ENCODE measurements at regions not wholly inside any gene's neighbourhood (a gene's known extent, or its start where the extent isn't known, plus 50 kb on each side); places are given as distances from the start of the nearest gene placed in this dataset.
A peak's percentile ranks its signal among the peaks of the same experiment; 100 is the strongest.

DNA sequence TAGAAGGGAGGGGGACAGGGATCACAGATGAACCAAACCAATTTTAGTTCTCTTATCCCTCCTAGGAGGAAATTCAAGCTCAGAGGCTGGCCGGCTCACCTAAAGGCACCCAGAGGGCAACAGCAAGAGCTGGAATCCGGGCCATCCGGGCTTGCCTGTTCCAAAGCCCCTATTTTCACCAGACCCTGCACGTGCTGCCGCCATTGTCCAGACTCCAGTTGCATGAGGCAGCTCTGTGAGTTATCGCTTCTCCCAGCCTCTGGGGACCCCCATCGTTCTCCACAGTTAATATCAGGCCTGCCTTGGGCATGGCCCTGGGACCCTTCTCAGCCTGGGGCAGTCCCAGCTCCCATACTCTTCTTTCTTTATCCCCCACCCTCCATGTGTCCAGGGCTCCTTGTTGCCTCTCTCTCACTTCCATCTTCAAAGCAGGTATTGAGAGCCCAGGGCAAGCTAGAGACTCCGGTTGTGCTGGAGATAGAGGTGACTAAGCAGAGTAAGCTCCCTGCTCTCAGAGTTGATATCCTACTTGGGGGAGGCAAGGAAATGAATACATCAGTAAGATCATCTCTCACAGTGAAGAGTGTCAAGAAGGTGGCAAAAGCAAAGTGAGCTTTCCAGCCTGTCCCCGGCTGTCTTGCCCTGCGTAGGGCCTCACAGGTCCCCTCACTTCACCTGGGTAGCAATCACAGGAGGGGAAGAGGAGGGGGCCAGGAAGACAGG is 322.8 kb downstream of the UACA start:
- no peak for DNase-seq

DNA sequence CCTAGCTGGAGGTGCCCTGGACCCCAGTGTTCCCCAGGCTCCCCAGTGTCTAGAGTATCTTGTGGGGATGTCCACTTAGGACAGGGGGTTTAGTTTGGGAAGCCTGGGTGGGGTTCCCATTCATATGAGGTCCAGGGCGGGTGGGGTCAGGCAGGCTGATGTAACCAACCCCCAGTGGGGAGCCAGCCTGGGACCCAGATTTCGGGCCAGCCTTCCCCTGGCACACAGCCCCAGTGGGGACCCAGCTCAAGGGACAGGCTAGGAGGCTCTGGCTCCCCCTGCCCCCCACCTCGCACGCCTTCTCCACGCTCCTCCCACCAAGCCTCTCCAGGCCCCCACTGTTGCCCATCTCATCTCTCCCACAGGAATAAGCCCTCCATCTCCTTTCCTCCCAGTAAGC is 323.5 kb downstream of the UACA start:
- no peak for DNase-seq

DNA sequence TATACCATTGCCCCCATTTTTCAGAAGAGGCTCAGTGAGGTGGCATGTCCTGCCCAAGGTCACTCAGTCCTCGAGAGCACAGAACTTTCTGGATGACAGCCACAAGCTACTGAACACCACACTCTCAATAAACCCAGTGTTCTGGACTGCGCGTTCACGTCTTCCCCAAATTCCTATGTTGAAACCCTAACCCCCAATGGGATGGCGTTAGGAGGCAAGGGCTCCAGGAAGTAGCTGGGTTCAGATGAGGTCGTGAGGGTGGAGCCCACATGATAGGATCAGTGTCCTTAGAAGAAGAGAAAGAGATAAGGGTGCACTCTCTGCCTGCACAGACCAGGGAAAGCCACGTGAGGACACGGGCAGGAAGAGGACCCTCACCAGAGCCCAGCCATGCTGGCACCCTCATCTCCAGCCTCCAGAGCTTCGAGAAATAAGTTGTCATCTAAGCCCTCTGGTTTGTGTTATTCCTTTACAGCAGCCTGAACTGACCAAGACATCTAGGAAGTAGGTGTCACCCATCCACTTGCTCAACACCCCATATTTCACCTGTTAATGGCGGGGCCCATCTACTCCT is 324.0 kb downstream of the UACA start:
- DNase-seq = no peak

DNA sequence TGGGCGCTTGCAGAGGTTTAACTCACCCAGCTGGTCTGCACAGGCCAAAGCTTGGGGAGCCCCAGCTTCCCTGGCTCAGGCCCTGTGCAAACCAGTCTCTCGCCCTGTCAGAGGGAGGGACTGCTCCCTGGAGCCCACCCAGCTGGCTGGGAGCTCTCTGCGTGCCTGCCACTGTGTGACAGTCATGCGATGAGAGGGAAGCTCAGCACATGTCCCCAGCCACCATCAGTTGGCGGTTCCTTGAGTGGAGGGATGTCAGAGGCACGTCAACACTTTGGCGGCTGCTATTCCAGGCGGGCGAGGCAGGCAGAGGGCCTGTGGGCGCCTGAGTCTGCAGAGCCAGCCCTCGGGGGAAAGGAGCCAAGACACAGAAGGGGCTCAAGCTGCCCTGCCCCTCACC is 324.6 kb downstream of the UACA start:
- no peak for DNase-seq

DNA sequence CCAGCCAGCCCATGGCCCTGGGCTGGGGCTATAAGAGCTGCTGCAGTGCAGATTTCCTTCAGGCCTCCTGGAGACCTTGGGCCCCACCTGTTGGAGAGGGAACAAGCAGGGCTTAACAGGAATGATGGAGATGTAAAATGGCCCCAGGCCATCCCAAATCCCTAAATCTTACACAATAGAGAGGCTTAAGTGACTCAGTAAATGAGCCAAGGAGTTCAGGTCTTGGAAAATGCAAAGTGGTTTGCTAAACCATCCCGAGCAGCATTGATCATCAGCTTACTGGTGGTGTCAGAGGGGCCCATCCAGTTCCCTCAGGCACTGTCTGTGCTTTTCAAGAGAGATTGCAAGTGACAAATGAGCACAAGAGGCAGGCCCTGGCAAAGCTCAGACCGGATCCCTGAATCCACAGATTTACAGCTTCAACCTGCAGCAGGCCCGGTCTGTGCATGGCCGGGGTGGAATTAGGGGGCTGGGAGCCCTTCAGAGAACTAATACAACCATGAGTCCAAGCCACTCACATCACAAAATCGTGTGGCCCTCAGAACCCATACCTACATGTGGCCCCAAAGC is 325.4 kb downstream of the UACA start:
- no peak for DNase-seq

DNA sequence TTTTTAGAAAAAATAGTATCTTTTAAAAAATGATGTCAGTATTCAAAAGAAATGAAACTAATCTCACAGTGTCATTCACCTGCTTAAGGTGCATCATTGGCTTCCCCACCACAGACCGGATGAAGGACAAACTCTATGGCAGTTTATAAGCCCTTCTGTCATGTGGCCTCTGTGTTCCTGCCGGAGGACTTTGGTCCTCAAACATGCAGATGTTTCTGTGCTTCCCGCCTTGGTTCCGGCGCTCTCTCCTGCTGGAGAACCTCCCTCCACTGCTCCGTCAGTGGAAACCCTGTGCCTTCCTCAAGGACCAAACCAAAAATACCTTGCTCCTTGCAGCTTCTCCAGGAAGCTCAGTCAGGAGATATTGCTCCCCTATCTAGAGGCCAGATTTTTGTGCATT is 326.3 kb downstream of the UACA start:
- no peak for DNase-seq

DNA sequence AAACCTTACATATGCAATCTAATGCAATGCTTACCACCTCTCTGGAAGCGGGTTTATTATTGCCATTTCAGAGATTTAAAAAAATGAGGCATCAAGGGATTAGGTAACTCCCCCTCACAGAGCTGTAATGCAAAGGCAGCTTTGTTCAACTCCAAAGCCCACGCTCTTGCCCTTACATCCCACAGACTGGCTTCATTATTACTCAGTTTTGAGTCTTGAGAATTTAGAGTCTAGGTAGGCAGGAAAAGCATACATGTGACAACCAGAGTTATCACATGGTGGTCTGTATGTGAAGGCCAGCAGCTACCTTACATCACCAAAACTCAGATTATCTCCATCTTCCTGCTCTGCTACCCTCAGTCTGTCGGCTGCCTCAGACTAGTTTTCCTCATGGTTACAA is 326.9 kb downstream of the UACA start:
- DNase-seq = no peak

DNA sequence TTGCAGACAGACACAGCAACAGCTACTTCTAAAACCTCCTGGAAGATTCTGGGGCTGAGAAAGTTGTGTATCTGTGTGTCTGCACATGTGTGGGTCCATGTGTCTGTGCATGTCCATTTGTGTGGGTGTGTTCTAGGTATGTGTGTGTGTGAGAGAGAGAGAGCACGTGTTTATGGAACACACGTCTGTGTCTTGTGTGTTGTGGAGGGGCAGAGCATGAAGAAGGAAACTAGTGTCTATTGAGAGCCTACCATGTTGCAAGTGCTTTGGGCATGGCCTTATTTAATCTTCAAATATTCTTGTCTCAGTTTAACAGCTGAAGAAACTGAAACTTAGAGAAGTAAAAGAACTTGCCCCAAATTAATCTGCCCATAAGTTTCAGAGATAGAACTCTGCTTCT is 327.5 kb downstream of the UACA start:
- no peak for DNase-seq

DNA sequence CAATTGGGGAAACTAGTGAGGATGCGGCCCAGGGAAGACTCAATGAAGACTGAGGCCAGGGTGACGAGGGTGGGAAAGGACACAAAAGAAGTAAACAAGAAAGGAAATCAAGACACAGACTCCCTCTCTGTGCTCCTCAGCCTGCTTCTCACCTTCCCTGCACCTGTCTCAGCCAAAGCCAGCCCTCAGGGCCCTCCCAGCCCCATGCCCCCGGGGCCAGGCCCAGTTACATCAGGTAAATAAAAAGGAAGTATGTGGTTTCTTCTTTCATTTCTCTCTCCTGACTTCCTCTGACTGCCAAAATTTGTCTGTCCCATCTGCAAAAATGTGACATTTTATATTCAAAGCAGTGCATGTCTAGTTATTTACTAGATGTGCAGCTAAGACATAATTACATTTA is 328.0 kb downstream of the UACA start:
- DNase-seq = no peak

DNA sequence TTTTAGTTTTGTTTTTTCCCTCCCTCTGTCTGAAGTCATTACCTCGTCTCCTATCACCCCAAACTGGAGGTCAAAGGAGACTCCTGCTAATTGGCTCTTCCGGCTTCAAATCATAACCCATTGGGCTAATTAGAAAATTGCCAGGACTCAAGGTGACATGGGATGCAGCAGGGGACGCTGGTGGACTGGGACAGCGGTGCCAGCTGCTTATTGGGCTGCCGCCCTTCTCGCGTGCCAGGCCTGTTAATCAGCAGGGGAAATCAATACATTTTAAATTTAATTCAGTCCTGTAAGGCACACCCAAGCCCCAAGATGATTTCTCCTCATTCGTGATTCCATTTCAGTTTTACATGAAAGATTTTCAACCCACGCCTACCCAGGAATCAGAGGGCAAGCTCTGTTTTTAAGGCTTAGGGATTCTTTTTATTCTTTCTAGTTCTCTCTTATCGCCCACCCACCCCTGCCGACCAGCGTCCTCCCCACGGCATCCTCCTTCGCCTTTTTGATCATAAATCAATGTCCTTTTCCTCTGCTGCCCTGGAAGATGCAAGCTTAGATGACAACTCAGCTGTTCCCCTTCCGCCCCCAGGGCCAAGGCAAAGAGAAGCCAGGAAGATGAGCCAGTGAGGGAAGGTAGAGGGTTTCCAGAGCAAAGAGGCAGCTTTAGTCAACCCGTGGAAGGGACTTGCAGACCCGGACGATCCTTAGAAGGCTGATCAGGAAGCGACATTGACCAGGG is 329.6 kb downstream of the UACA start:
- no peak for DNase-seq

DNA sequence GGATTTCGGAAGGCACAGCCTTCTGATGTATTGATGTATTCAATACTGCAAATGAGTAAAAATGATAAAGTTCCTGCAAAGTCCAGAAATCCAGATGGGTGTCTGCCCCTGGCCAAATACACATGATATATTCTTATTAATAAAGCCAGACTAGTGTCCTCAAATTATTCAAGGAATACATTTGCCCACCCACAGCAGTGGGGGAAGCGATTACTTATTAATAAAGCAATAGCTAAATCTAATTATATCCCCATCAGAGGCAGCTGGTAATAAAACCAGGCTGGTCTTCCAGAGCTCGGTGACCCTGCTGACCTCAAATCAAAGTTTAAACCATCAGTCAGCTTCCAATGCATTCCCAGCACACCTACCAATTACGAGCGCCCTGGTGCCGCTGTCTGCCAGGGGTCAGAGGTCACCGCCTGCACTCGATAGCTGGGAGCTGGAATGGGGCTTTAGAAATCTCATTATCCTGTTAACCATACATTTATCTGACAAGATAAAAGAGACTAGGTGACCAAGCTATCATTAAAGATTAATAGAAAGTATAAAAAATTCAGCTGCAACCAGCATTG is 330.3 kb downstream of the UACA start:
- DNase-seq = no peak

DNA sequence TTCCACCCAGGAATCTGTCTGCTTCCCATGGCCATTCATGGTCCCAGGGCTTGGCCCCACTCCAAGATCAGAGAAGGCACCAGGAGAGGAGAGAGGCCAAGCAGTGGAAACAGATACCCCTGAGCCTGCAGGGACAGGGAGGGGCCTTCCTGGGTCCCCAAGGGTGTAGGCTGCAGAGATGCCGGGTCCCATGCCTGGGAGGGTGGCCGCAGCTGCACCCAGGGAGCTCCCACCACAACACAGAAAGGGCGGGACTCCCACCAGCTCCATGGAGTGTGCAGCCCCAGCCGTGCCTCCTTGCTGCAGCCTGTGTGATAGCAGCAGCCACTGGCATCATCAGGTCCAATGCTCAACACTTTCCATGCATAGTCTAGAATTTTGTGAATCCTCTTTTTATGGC is 331.5 kb downstream of the UACA start:
- DNase-seq = no peak

DNA sequence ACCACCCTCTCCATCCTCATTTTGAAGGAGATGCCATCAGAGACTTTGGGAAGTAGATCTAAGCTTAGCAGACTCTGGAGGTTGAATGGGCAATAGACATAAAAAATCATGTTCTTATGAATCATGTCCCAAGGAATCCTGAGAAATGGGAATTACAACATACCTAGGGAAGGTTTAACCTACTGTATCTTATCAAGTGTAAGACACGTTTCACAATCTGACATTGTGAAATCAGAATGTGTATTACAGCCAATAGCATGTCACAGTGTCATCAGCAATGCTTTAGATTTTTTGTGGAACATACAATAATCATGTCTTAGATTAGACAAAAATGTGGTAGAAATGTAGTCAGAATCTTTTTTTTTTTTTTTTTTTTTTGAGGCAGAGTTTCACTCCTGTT is 332.4 kb upstream of the TLE3 start:
- peak; percentile 28 for DNase-seq

DNA sequence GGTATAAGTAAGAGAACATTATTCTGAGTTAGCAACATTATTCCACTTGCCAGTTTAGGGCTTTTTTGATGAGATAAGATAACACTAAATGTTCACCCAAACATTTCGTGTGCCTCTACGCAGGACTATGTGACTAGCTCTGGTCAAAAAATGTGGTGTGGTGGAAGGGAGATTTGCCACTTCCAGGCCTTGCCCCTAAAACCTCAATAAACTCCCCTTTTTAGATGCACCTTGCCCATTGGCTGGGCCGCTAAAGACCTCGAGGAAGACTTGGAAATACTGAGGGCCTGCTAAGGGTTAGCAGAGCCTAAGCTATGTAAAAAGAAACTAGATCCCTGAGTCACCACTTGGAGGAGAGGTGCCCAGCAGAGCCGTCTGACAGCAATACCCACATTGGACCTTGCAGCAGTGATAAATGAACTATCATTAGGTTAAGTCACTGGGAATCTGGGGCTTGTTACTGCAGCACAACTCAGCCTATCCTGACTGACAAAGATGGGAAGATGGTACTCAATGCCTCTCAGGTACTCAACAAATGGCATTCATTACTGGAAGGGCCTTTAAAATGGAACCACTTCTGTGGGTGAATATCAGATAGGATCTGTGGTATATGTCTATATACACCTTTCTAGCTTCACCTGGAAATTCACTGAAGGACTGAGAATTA is 331.5 kb upstream of the TLE3 start:
- DNase-seq = no peak

DNA sequence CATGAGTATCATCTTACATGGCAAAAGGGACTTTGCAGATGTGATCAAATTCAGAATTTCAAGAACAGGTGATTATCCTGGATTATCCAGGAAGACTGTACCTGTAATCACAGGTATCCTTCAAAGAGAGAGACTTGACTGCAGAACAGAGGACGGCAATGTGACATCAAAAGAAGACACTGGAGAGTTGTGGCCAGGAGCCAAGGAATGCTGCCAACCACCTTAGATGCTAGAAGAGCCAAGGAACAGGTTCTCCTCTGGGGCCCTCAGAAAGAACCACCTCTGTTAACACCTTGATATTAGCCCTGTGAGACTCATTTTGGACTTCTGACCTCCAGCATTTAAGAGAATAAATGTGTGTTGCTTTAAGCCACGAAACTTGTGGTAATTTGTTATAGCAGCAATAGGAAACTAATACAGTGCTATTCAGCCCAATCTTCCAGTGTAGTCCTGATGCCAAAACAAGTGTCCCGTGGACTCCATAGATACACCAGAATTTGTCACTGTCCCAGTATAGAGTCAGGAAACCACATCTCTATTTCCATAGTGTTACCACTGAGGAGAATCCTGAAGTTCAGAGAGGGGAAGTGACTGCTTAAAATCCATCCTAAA is 330.6 kb upstream of the TLE3 start:
- no peak for DNase-seq

DNA sequence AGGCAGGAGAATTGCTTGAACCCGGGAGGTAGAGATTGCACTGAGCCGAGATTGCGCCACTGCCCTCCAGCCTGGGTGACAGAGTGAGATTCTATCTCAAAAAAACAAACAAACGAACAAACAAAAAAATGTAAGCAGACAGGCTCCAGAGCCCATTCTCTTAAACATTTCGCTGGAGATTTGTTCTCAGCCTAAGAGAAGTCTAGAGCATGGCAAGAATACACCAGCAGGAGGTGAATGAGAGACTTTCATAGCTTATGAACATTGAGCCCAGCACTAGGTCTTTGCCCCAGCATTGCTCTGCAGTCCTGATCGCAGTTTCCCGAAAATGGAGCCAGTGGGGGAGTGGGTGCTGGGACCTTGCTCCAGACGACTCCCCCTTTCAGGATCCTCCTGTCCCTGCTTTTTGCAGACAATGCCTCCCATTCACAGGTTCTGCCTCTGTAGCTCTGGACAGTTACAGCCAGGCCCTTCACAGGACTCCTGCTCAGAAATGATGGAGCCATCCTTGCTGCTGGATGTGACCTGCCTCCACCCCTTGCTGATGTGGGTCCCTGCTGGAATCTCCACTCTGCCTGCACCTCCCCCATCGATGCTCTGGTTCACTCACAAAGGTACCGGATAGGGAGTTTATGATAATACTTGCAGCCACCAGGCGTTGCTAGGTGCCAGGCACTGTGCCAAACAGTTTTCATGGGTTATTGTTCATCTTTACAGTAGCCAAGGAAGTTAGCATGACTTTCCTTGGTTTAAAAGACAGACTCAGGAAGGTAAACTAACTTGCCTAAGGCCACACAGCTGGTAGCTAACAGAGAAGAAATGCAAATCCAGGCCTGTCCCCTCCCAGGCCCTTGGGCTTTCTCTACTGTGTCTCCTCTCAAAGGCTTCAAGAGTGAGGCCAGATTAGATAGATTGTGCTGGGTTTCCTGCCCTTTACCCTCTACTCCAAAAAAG is 329.7 kb upstream of the TLE3 start:
- no peak for DNase-seq

DNA sequence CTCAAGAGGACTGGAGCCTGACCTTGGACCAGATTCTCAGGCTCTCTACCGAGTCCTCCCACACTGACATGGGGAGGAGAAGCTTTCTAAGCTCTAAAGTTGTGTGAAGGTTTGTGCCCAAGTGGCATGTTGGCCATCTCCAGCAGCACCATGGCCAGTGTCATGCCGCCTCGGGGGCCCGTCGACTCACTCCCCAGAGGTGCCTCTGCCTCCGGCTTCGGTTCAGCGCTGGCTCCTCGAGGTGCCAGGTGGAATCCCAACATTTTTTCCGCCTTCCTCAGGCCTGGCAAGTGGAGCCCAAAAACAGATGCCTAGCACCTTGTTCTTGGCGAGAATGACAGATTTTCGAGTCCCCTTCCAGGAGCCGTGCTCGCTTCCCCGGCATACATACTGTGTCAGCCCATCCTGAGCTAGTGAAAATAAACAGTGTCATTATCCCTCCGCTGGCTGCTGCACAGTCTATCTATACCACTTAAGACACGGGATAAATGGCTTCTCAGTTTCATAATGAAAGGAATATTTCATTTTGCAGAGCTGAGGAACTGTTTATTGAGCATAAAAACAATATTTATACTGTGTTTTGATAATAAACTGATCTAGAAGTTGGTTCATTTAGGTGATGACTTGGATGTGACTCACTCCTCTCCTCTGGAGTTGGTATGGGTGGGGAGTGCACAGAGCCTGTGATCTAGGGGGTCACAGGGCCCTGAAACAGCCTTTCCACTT is 328.5 kb upstream of the TLE3 start:
- DNase-seq = no peak

DNA sequence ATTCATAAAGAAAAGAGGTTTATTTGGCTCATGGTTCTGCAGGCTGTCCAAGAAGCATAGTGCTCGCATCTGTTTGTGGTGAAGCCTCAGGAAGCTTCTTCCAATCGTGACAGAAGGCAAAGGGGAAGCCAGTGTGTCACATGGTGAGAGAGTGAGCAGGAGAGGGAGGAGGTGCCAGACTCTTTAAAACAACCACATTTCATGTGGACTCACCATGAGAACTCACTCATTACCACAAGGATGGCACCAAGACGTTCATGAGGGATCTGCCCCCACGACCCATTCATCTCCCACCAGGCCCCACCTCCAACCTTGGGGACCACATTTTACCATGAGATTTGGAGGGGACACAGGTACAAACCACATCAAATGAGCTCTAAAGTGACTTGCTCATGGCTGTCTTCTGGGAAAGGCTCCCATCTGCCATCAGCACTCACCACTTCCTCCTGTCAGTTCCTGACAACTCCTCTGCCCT is 327.3 kb upstream of the TLE3 start:
- peak; percentile 20 for DNase-seq

DNA sequence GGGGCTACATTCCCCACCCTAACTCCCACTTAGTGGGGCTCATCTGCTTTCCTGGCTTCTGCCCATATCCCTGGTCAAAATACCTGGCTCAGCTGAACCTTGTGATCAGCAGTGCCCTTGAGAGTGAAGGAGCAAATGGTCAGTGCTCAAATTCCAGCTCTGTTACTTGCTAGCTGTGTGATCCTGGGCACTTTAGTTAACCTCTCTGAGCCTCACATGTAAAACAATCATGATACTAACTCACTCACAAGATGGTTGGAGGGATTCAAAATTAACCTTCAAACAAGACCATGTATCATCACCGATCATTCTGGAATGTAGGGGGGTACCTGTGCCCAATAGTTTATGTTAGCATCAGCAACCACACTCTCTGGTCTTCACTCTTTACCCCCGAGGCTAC is 325.6 kb upstream of the TLE3 start:
- no peak for DNase-seq

DNA sequence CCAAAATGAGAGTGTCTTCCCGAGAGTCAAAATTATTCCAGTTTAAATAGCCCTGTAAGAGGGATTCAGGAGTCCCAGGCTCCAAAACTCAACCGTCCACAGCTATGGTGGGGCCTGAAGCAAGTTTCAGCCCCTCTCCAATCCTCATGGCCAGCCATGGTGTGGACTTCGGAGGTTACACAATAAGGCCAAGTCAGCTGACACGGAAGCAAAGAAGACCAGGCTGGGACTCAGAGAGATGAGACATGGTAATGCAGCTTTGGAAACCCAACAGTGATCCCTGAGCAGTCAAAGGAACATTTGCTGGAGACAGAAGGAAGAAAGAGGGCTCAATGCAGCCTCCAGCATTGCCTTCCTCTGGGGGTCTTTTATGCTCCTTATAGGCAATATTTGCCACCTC is 324.6 kb upstream of the TLE3 start:
- no peak for DNase-seq
